HT1080 (cell line): ENCODE measurements at regions not wholly inside any gene's neighbourhood (a gene's known extent, or its start where the extent isn't known, plus 50 kb on each side); places are given as distances from the start of the nearest gene placed in this dataset. TPM values are rescaled to one million over a fixed set of nuclear protein-coding genes. Genes with fewer than 3 reads are reported as not detected.
"Not testable (repeated sequence)": the region's sequence is repeated elsewhere in the genome, so short reads cannot be mapped to it uniquely, and the experiment has no call there.

Experiments used
- DNase-seq: peaks from one replicate; pipeline ENCODE4 v3.0.0-alpha.2; 2015; ENCODE audit warnings: low read depth
- small RNA-seq: library from RNA; depleted of rRNA; stranded (forward); fragments of <200 nt; gene quantifications from one replicate; pipeline ENCODE3, GENCODE V24; 2014

- DNase-seq = no peak
Observed at GRCh38 chr4:29326004-29326403, 1394.2 kb upstream of the PCDH7 start.

- DNase-seq = peak; percentile 83
Observed at GRCh38 chr4:29326816-29327215, 1393.4 kb upstream of the PCDH7 start.

- no peak for DNase-seq
Observed at GRCh38 chr4:29336861-29337260, 1383.3 kb upstream of the PCDH7 start.

GRCh38 chr4:29372971-29373370, 1347.2 kb upstream of the PCDH7 start:
- no peak for DNase-seq

GRCh38 chr4:29375716-29376115, 1344.5 kb upstream of the PCDH7 start:
- no peak for DNase-seq

GRCh38 chr4:29378237-29378636, 1341.9 kb upstream of the PCDH7 start:
- not testable (repeated sequence) for DNase-seq

- no peak for DNase-seq
Observed at GRCh38 chr4:29390921-29391320, 1329.2 kb upstream of the PCDH7 start.

GRCh38 chr4:29405116-29405515, 1315.1 kb upstream of the PCDH7 start:
- no peak for DNase-seq

GRCh38 chr4:29415771-29416170, 1304.4 kb upstream of the PCDH7 start:
- DNase-seq = no peak

GRCh38 chr4:29423836-29424721, 1296.1 kb upstream of the PCDH7 start:
- peak; percentile 84 for DNase-seq

GRCh38 chr4:29453303-29453820, 1266.8 kb upstream of the PCDH7 start:
- no peak for DNase-seq

GRCh38 chr4:29459926-29460325, 1260.2 kb upstream of the PCDH7 start:
- DNase-seq = peak; percentile 1

GRCh38 chr4:29467044-29467717, 1253.0 kb upstream of the PCDH7 start:
- peak; percentile 16 for DNase-seq

Small RNA genes lying in the stretch of these regions (small RNA-seq; reads per million reads assigned to genes)
- not detected for gene RF00019
- gene RN7SL101P = not detected
